Activated CD8-positive, alpha-beta memory T cell treated with anti-CD3 and anti-CD28 coated beads, Interleukin-2, amount 50 U/mL, for 48 hours (primary cell): ENCODE measurements at regions not wholly inside any gene's neighbourhood (a gene's known extent, or its start where the extent isn't known, plus 50 kb on each side); places are given as distances from the start of the nearest gene placed in this dataset.
"Not testable (repeated sequence)": the region's sequence is repeated elsewhere in the genome, so short reads cannot be mapped to it uniquely, and the experiment has no call there.

Experiments
- DNase-seq: peaks from one replicate; pipeline ENCODE4 v3.0.0-alpha.2; 2020

GRCh38 chr2:48228345-48228684 is 86.2 kb upstream of the FOXN2 start:
- DNase-seq, result no peak

- DNase-seq, result no peak
These were observed 85.4 kb upstream of the FOXN2 start for GRCh38 chr2:48229063-48229462.

- no peak for DNase-seq
These were observed 83.6 kb upstream of the FOXN2 start for GRCh38 chr2:48230834-48231233.

- no peak for DNase-seq
These were observed 82.1 kb upstream of the FOXN2 start for GRCh38 chr2:48232351-48232750.

- no peak for DNase-seq
These were observed 81.5 kb upstream of the FOXN2 start for GRCh38 chr2:48233005-48233404.

GRCh38 chr2:48233824-48234223 is 80.7 kb upstream of the FOXN2 start:
- not testable (repeated sequence) for DNase-seq

GRCh38 chr2:48235076-48235475 is 79.4 kb upstream of the FOXN2 start:
- DNase-seq, result no peak

GRCh38 chr2:48238381-48238780 is 76.1 kb upstream of the FOXN2 start:
- DNase-seq, result no peak

- no peak for DNase-seq
These were observed 73.6 kb upstream of the FOXN2 start for GRCh38 chr2:48240912-48241311.

GRCh38 chr2:48247206-48247605 is 67.3 kb upstream of the FOXN2 start:
- no peak for DNase-seq

GRCh38 chr2:48248251-48248933 is 66.1 kb upstream of the FOXN2 start:
- no peak for DNase-seq

- no peak for DNase-seq
These were observed 65.5 kb upstream of the FOXN2 start for GRCh38 chr2:48249025-48249424.

GRCh38 chr2:48249631-48250473 is 64.6 kb upstream of the FOXN2 start:
- no peak for DNase-seq

- DNase-seq, result no peak
These were observed 64.0 kb upstream of the FOXN2 start for GRCh38 chr2:48250474-48250844.

- DNase-seq, result no peak
These were observed 63.5 kb upstream of the FOXN2 start for GRCh38 chr2:48250943-48251342.

GRCh38 chr2:48251437-48252148 is 62.9 kb upstream of the FOXN2 start:
- no peak for DNase-seq

- no peak for DNase-seq
These were observed 61.2 kb upstream of the FOXN2 start for GRCh38 chr2:48253301-48253700.

GRCh38 chr2:48254839-48255238 is 59.6 kb upstream of the FOXN2 start:
- DNase-seq, result no peak

- no peak for DNase-seq
These were observed 57.0 kb upstream of the FOXN2 start for GRCh38 chr2:48257456-48257855.

GRCh38 chr2:48258481-48259149 is 55.9 kb upstream of the FOXN2 start:
- DNase-seq, result no peak

- DNase-seq, result no peak
These were observed 54.7 kb upstream of the FOXN2 start for GRCh38 chr2:48259811-48260210.

- no peak for DNase-seq
These were observed 49.9 kb upstream of the FOXN2 start for GRCh38 chr2:48264627-48265026.
